B cell (primary cell): ENCODE measurements at regions not wholly inside any gene's neighbourhood (a gene's known extent, or its start where the extent isn't known, plus 50 kb on each side); places are given as distances from the start of the nearest gene placed in this dataset.

Experiments
- CTCF ChIP-seq: fragments of 200-600 bp; IDR thresholded peaks from one replicate; pipeline ENCODE4 v1.8.0; 2022; ENCODE audit warnings: antibody characterized with exemption, mild to moderate bottlenecking
- EZH2 ChIP-seq: IDR thresholded peaks from 2 replicates; pipeline ENCODE4 v1.6.1; 2012; ENCODE audit warnings: borderline replicate concordance, low read depth, mild to moderate bottlenecking, moderate library complexity, low read length; ENCODE audit not compliant: insufficient read depth, poor library complexity, severe bottlenecking

- TF ChIP-seq CTCF (no peak), EZH2 (no peak)
Observed at GRCh38 chr14:87573591-87573990, 419.4 kb downstream of the GALC start.
